OCI-LY7 (cell line): ENCODE measurements at regions not wholly inside any gene's neighbourhood (a gene's known extent, or its start where the extent isn't known, plus 50 kb on each side); places are given as distances from the start of the nearest gene placed in this dataset.

Experiments
- BruUV-seq: library from RNA; stranded (reverse); fragments of 400-500 nt; replicated peaks from 2 replicates; lab custom pipeline; 2021; lab: Mats Ljungman, UMichigan
- CTCF ChIA-PET: fragments of 300-600 bp; sonication (Branson Sonifier 250); formaldehyde crosslinking; loops from one replicate; lab custom pipeline; 2022; ENCODE audit warnings: antibody characterized with exemption; ENCODE audit not compliant: unreplicated experiment; lab: Charles Lee
- POLR2A ChIA-PET: fragments of 300-600 bp; sonication (Branson Sonifier 250); formaldehyde crosslinking; loops from one replicate; lab custom pipeline; 2022; ENCODE audit warnings: antibody characterized with exemption; lab: Charles Lee
- DNase-seq: peaks from one replicate; pipeline ENCODE4 v3.0.0-alpha.2; 2015; ENCODE audit warnings: low spot score
- H2AFZ ChIP-seq: fragments of 200-600 bp; sonication (generic), shearing (Covaris generic); 2 replicates; pipeline ENCODE4 v1.6.1; 2014; ENCODE audit warnings: mild to moderate bottlenecking, antibody characterized with exemption, low read length, moderate library complexity
- H3K27ac ChIP-seq: fragments of 200-600 bp; sonication (generic); 2 replicates; pipeline ENCODE4 v1.5.1; 2014; ENCODE audit warnings: mixed run types, low read depth, mild to moderate bottlenecking, moderate library complexity, low read length, inconsistent platforms; ENCODE audit not compliant: poor library complexity, severe bottlenecking
- H3K36me3 ChIP-seq: fragments of 200-600 bp; sonication (generic); 2 replicates; pipeline ENCODE4 v1.6.1; 2014; ENCODE audit warnings: mild to moderate bottlenecking, antibody characterized with exemption, low read length, moderate library complexity, mixed read lengths; ENCODE audit not compliant: insufficient read depth
- H3K4me1 ChIP-seq: fragments of 200-600 bp; sonication (generic); 2 replicates; pipeline ENCODE4 v1.5.1; 2014; ENCODE audit warnings: mild to moderate bottlenecking, low read length; ENCODE audit not compliant: insufficient read depth, poor library complexity, severe bottlenecking
- H3K4me2 ChIP-seq: fragments of 200-600 bp; sonication (generic); 2 replicates; pipeline ENCODE4 v1.6.1; 2014; ENCODE audit warnings: mild to moderate bottlenecking, low read length
- H3K4me3 ChIP-seq: fragments of 200-600 bp; sonication (generic); 2 replicates; pipeline ENCODE4 v1.5.1; 2014; ENCODE audit warnings: mild to moderate bottlenecking, low read depth, low read length; ENCODE audit not compliant: poor library complexity, severe bottlenecking
- H3K79me2 ChIP-seq: fragments of 200-600 bp; sonication (generic); 2 replicates; pipeline ENCODE4 v1.6.1; 2016; ENCODE audit warnings: low read depth, mild to moderate bottlenecking, low read length, moderate library complexity, mixed read lengths; ENCODE audit not compliant: insufficient read depth
- H3K9me2 ChIP-seq: fragments of 200-600 bp; sonication (generic); 2 replicates; pipeline ENCODE4 v1.6.1; 2016; ENCODE audit warnings: mild to moderate bottlenecking, low read length, mixed read lengths; ENCODE audit not compliant: insufficient read depth
- H3K9me3 ChIP-seq: fragments of 200-600 bp; sonication (generic); 2 replicates; pipeline ENCODE4 v1.6.1; 2014; ENCODE audit warnings: mild to moderate bottlenecking, mixed run types, low read length, mixed read lengths
- H4K20me1 ChIP-seq: fragments of 200-600 bp; sonication (generic); 2 replicates; pipeline ENCODE4 v1.6.1; 2014; ENCODE audit warnings: mild to moderate bottlenecking, antibody characterized with exemption, low read length, moderate library complexity, mixed read lengths; ENCODE audit not compliant: insufficient read depth
- EZH2phosphoT487 ChIP-seq: fragments of 200-600 bp; sonication (generic); IDR thresholded peaks from 2 replicates; pipeline ENCODE4 v1.6.1; 2018; ENCODE audit warnings: low read depth, borderline replicate concordance, mild to moderate bottlenecking, mixed run types, antibody characterized with exemption, low read length, moderate library complexity, mixed read lengths
- intact Hi-C: fragments of 100-400 bp; cut with micrococcal nuclease; formaldehyde crosslinking; loops from one replicate; pipeline ENCODE4 v1.10.0; 2022; ENCODE audit not compliant: unreplicated experiment
- TF ChIP-seq, protein P1 (sequence below): fragments of 200-600 bp; sonication (generic); conservative IDR thresholded peaks from 2 replicates; pipeline ENCODE4 v1.5.1; 2014; ENCODE audit warnings: mild to moderate bottlenecking, antibody characterized with exemption, low read length, moderate library complexity, mixed read lengths

DNA sequence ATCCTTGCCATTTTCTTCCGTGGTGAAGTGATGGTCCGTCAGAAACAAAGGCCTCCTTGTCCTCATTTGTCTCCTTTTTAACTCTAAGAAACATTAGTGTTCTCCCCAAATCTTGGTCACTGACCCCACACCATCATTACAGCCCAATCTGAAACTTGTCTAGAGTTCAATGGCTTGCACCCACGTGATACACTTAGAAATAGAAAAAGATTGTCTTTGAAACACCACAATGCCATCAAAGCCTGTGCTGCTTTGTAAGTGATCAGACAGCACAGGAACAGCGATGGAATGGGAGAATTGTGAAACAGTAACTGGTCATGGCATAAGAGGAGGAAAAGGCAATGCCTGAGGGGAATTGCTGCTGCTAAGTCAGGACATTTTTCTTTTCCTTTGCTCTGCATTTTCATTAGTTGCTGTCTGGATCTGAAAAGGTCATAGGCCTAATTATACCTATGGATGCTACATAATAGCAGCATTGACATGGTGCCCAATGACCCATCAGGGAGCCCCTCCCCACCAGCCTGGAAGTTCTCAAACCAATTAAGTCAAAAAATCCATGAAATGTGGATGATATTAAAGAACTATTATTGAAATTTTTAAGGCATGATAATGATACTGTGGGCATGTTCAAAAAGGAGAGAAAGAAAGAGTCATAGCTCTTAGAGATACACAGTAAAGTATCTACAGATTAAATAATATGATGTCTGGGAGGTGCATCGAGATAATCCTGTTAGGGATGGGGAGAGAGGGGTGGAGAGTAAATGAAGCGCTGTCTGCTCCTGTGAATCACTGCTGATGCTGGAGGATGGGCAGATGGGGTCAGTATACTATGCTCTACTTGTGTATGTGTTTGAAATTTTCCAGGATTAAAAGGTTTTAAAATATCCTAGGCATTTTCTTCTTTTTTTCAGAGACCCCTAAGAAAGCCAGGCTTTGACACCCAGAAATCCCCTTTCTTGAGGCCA lies 83.6 kb downstream of the ENC1 start:
- H3K27ac ChIP-seq = no peak overlapping the region
- TF ChIP-seq, protein P1, sequence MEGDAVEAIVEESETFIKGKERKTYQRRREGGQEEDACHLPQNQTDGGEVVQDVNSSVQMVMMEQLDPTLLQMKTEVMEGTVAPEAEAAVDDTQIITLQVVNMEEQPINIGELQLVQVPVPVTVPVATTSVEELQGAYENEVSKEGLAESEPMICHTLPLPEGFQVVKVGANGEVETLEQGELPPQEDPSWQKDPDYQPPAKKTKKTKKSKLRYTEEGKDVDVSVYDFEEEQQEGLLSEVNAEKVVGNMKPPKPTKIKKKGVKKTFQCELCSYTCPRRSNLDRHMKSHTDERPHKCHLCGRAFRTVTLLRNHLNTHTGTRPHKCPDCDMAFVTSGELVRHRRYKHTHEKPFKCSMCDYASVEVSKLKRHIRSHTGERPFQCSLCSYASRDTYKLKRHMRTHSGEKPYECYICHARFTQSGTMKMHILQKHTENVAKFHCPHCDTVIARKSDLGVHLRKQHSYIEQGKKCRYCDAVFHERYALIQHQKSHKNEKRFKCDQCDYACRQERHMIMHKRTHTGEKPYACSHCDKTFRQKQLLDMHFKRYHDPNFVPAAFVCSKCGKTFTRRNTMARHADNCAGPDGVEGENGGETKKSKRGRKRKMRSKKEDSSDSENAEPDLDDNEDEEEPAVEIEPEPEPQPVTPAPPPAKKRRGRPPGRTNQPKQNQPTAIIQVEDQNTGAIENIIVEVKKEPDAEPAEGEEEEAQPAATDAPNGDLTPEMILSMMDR = no peak
- TF ChIP-seq EZH2phosphoT487 = no peak
- no peak for DNase-seq
- no peaks in the 10 kb centered on the region for H3K36me3 ChIP-seq
- BruUV-seq = no TSS peak
- no peaks in the 10 kb centered on the region for H3K9me3 ChIP-seq
- H3K4me1 ChIP-seq = peaks cover 9% of the 10 kb centered on the region
- H2AFZ ChIP-seq = no peak overlapping the region
- CTCF ChIA-PET = no interaction called here
- no peaks in the 10 kb centered on the region for H3K79me2 ChIP-seq
- H3K9me2 ChIP-seq = no peaks in the 10 kb centered on the region
- H4K20me1 ChIP-seq = no peaks in the 10 kb centered on the region
- POLR2A ChIA-PET = no interaction called here
- no peak overlapping the region for H3K4me2 ChIP-seq
- no peak overlapping the region for H3K4me3 ChIP-seq
- intact Hi-C loops = loop anchor here (5.0 kb wide), 1 partner anchor 50 kb away; no protein-coding TSS in a partner anchor

DNA sequence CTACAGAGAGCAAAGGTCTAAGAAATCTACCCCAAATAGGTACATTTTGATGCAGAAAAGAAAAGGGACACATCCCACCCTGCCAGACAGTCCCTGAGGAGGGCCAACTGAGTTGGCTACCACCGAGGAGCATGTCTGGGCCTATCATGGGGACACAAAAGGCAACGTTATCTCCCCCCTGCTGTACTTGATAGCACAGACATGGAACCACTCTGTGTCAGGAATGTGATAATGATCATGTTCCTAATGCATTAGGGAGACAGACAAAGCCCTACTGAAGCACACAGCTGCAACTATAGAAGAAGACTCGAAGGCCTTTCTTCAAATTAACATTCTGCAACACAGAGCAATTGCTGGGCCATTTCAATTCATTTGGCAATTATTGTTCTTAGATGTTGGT lies 84.5 kb downstream of the ENC1 start:
- H4K20me1 ChIP-seq = no peaks in the 10 kb centered on the region
- no peaks in the 10 kb centered on the region for H3K9me2 ChIP-seq
- no TSS peak for BruUV-seq
- H3K4me2 ChIP-seq = no peak overlapping the region
- no peaks in the 10 kb centered on the region for H3K79me2 ChIP-seq
- no peak for DNase-seq
- ChIA-PET POLR2A (no interaction called here), CTCF (no interaction called here)
- no peaks in the 10 kb centered on the region for H3K9me3 ChIP-seq
- intact Hi-C loops = loop anchor here (5.0 kb wide), 1 partner anchor 51 kb away; no protein-coding TSS in a partner anchor
- H3K27ac ChIP-seq = no peak overlapping the region
- TF ChIP-seq, protein P1 = no peak
- TF ChIP-seq EZH2phosphoT487 = no peak
- no peaks in the 10 kb centered on the region for H3K36me3 ChIP-seq
- H2AFZ ChIP-seq = no peak overlapping the region
- no peak overlapping the region for H3K4me3 ChIP-seq
- peaks cover 9% of the 10 kb centered on the region for H3K4me1 ChIP-seq

- Histone ChIP-seq H3K4me2 (no peak overlapping the region), H3K27ac (no peak overlapping the region), H3K9me3 (no peaks in the 10 kb centered on the region), H3K4me1 (no peaks in the 10 kb centered on the region), H3K36me3 (no peaks in the 10 kb centered on the region), H3K4me3 (no peak overlapping the region), H3K9me2 (no peaks in the 10 kb centered on the region), H2AFZ (no peak overlapping the region), H3K79me2 (no peaks in the 10 kb centered on the region), H4K20me1 (no peaks in the 10 kb centered on the region)
- POLR2A ChIA-PET = no interaction called here
- TF ChIP-seq EZH2phosphoT487 = no peak
- TF ChIP-seq, protein P1 = no peak
- intact Hi-C loops = no loop called here
- CTCF ChIA-PET = no interaction called here
- DNase-seq = no peak
- BruUV-seq = no TSS peak
Measured at GRCh38 chr5:74552101-74552500, 88.4 kb downstream of the ENC1 start.
